ENCODE measurements at regions not wholly inside any gene's neighbourhood (a gene's known extent, or its start where the extent isn't known, plus 50 kb on each side); places are given as distances from the start of the nearest gene placed in this dataset.

DNA sequence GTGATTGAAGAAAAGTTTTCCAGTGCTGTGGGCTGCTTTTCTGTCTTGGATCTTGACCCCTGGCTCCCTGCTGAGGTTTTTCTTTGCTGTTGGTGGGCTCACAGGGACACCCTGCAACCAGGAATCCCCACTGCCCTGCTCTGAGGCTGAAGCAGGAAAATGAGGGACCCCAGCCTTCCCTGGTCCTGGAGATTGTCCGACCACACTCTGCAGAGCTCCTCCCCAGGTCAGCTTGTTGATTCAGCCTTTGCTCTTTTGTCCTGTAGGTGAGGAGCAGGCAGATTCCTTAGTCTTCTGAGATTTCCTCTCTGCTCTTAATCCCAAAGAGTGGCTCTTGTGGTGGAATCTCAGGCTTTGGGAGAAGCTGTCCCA, 194.5 kb downstream of the RPLP1 start:
- Histone ChIP-seq H3K9me2 (replicated peaks; ENCODE audit: low read depth, low read length) (no peaks in the 10 kb centered on the region), H3K4me2 (ENCODE audit: low read depth, low read length, poor library complexity, severe bottlenecking) (no peak overlapping the region), H4K20me1 (ENCODE audit: insufficient read depth, low read length, poor library complexity, severe bottlenecking) (no peaks in the 10 kb centered on the region), H3K9ac (ENCODE audit: low read depth, low read length, poor library complexity, severe bottlenecking) (no peak overlapping the region), H3K27me3 (ENCODE audit: insufficient read depth, low read length, poor library complexity, severe bottlenecking) (no peaks in the 10 kb centered on the region), H3K4me3 (ENCODE audit: low read length, poor library complexity, severe bottlenecking) (no peak overlapping the region), H3F3A (ENCODE audit: low read depth) (no peaks in the 10 kb centered on the region), H3K9me3 (ENCODE audit: insufficient read depth, low read depth, low read length) (no peaks in the 10 kb centered on the region), H3K79me2 (ENCODE audit: insufficient read depth, low read length) (no peaks in the 10 kb centered on the region), H2AFZ (ENCODE audit: low read length) (no peak overlapping the region), H3K4me1 (ENCODE audit: insufficient read depth, low read length, poor library complexity, severe bottlenecking) (no peaks in the 10 kb centered on the region), H3K36me3 (ENCODE audit: insufficient read depth, low read length) (no peaks in the 10 kb centered on the region)
- TF ChIP-seq EZH2phosphoT487 (IDR thresholded peaks at IDR 0.05; ENCODE audit: borderline replicate concordance) (no peak), CTCF (conservative IDR thresholded peaks at IDR 0.05; ENCODE audit: low read length) (no peak)

- Histone ChIP-seq H3K4me1 (ENCODE audit: insufficient read depth, low read length, poor library complexity, severe bottlenecking) (no peaks in the 10 kb centered on the region), H3K4me3 (ENCODE audit: low read length, poor library complexity, severe bottlenecking) (no peak overlapping the region), H3K9ac (ENCODE audit: low read depth, low read length, poor library complexity, severe bottlenecking) (no peak overlapping the region), H3K9me2 (replicated peaks; ENCODE audit: low read depth, low read length) (no peaks in the 10 kb centered on the region), H3F3A (ENCODE audit: low read depth) (no peaks in the 10 kb centered on the region), H3K36me3 (ENCODE audit: insufficient read depth, low read length) (no peaks in the 10 kb centered on the region), H3K79me2 (ENCODE audit: insufficient read depth, low read length) (no peaks in the 10 kb centered on the region), H4K20me1 (ENCODE audit: insufficient read depth, low read length, poor library complexity, severe bottlenecking) (no peaks in the 10 kb centered on the region), H3K4me2 (ENCODE audit: low read depth, low read length, poor library complexity, severe bottlenecking) (no peak overlapping the region), H3K9me3 (ENCODE audit: insufficient read depth, low read depth, low read length) (no peaks in the 10 kb centered on the region), H3K27me3 (ENCODE audit: insufficient read depth, low read length, poor library complexity, severe bottlenecking) (no peaks in the 10 kb centered on the region), H2AFZ (ENCODE audit: low read length) (no peak overlapping the region)
- TF ChIP-seq EZH2phosphoT487 (IDR thresholded peaks at IDR 0.05; ENCODE audit: borderline replicate concordance) (no peak), CTCF (conservative IDR thresholded peaks at IDR 0.05; ENCODE audit: low read length) (no peak)
These were observed 195.6 kb downstream of the RPLP1 start for GRCh38 chr15:69648212-69648611.

DNA sequence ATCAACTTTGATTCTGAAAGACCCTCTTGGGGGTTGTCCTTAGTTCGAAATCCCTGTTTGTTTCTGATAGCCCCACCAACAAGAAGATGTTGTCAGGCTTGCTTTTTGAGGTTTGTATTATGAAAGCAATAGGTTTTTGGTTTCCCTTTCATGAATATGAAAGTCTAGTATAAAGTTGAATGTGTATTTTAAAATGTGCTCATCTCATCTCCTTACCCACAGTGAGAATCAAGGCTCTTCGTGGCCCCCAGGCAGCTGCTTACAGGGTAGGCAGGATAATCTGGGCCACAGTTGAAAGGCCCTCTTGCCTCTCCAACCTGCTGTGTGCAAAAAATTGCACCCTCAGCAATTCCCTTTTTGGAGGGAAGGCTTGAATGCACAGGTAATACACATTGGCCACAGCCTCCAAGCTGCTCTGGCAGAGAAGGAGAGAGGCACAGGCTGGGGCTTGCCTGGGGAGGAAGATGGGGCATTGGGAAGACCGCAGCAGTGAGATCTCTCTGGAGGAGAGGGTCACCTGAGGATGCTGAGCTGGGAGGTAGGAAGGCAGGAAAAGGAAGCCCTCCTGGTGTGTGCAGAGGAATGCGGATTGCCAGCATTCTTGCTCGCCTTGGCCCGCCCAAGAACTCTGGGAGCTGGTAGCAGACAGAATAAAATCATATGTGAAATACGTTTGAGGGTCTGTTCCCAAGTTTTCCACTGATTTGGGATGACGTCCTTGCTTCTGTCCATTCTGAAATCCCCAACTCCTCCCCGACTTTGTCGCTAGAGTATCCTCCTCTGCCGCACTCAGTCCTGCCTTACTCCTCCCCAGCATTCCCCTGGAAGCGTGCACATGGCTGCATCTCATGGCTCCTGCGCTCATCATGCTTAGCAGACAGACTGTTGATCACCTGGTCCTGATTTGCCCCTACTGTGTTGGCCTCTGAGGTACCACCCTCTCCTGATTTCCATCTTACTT, 196.4 kb downstream of the RPLP1 start:
- H4K20me1 ChIP-seq (ENCODE audit: insufficient read depth, low read length, poor library complexity, severe bottlenecking), result no peaks in the 10 kb centered on the region
- H3K9me2 ChIP-seq (replicated peaks; ENCODE audit: low read depth, low read length), result no peaks in the 10 kb centered on the region
- H3K4me2 ChIP-seq (ENCODE audit: low read depth, low read length, poor library complexity, severe bottlenecking), result no peak overlapping the region
- no peaks in the 10 kb centered on the region for H3K27me3 ChIP-seq (ENCODE audit: insufficient read depth, low read length, poor library complexity, severe bottlenecking)
- no peaks in the 10 kb centered on the region for H3F3A ChIP-seq (ENCODE audit: low read depth)
- H3K79me2 ChIP-seq (ENCODE audit: insufficient read depth, low read length), result no peaks in the 10 kb centered on the region
- no peak overlapping the region for H2AFZ ChIP-seq (ENCODE audit: low read length)
- no peak for TF ChIP-seq EZH2phosphoT487 (IDR thresholded peaks at IDR 0.05; ENCODE audit: borderline replicate concordance)
- no peak for TF ChIP-seq CTCF (conservative IDR thresholded peaks at IDR 0.05; ENCODE audit: low read length)
- H3K4me3 ChIP-seq (ENCODE audit: low read length, poor library complexity, severe bottlenecking), result no peak overlapping the region
- no peaks in the 10 kb centered on the region for H3K4me1 ChIP-seq (ENCODE audit: insufficient read depth, low read length, poor library complexity, severe bottlenecking)
- no peaks in the 10 kb centered on the region for H3K9me3 ChIP-seq (ENCODE audit: insufficient read depth, low read depth, low read length)
- no peaks in the 10 kb centered on the region for H3K36me3 ChIP-seq (ENCODE audit: insufficient read depth, low read length)
- H3K9ac ChIP-seq (ENCODE audit: low read depth, low read length, poor library complexity, severe bottlenecking), result no peak overlapping the region

Measured in Loucy (cell line).